HepG2 (cell line): ENCODE measurements at regions not wholly inside any gene's neighbourhood (a gene's known extent, or its start where the extent isn't known, plus 50 kb on each side); places are given as distances from the start of the nearest gene placed in this dataset.

Experiments
- ATAC-seq: fragments of 200-7000 bp; cut with Tn5 transposase; 3 replicates; pipeline ENCODE4 v1.9.1; 2020; ENCODE audit warnings: mild to moderate bottlenecking, moderate library complexity
- BruUV-seq: library from RNA; stranded (reverse); fragments of 400-500 nt; replicated peaks from 2 replicates; lab custom pipeline; 2021; lab: Mats Ljungman, UMichigan
- CTCF ChIA-PET: fragments of 300-600 bp; formaldehyde crosslinking; extraction: SDS; loops from one replicate; lab custom pipeline; 2021; ENCODE audit warnings: low total read pairs, inconsistent platforms, low intra/inter-chr PET ratio; lab: Yijun Ruan, JAX
- POLR2A ChIA-PET: fragments of 350-600 bp; sonication (Branson Sonifier 250); formaldehyde crosslinking; loops from one replicate; lab custom pipeline; 2020; ENCODE audit warnings: antibody characterized with exemption, inconsistent platforms; lab: Yijun Ruan, JAX
- DNase-seq: peaks from one replicate; pipeline ENCODE4 v3.0.0-alpha.2; 2015; ENCODE audit warnings: low spot score
- FAIRE-seq: peaks from 3 replicates; lab custom pipeline; 2011; peaks lifted over from hg19 to GRCh38; lab: Jason Lieb, UNC
- H2AFZ ChIP-seq: one replicate; pipeline ENCODE4 v1.6.1; 2011; ENCODE audit warnings: low read length, inconsistent platforms
- H3K27ac ChIP-seq: fragments of 300-600 bp; 3 replicates; pipeline ENCODE4 v1.8.0; 2011; ENCODE audit warnings: mixed run types, mild to moderate bottlenecking, mixed read lengths, low read length, inconsistent platforms; ENCODE audit not compliant: insufficient read depth; ENCODE audit errors: extremely low read length
- H3K27me3 ChIP-seq, 2 experiments: fragments of 200-600 bp in 1 of 2; 2 replicates in 1 of 2; 3 replicates in 1 of 2; pipeline versions ENCODE4 v1.6.0 to v1.8.0; 2011; ENCODE audit warnings: low read length in 2 of 2, mild to moderate bottlenecking in 2 of 2, moderate library complexity in 2 of 2, inconsistent platforms in 1 of 2; ENCODE audit not compliant: insufficient read depth in 2 of 2, control insufficient read depth in 1 of 2
- H3K36me3 ChIP-seq, 2 experiments: fragments of 200-600 bp in 1 of 2; replicated peaks in 1 of 2; 2 replicates in 1 of 2; 3 replicates in 1 of 2; pipeline versions ENCODE4 v1.5.1 to v1.8.0; 2011; ENCODE audit warnings: low read length in 2 of 2, inconsistent platforms in 1 of 2; ENCODE audit not compliant: insufficient read depth in 2 of 2, control insufficient read depth in 1 of 2
- H3K4me1 ChIP-seq: 2 replicates; pipeline ENCODE4 v1.5.1; 2012; ENCODE audit warnings: low read length, inconsistent platforms; ENCODE audit not compliant: insufficient read depth
- H3K4me2 ChIP-seq: 2 replicates; pipeline ENCODE4 v1.6.0; 2011; ENCODE audit warnings: low read depth, low read length, inconsistent platforms
- H3K4me3 ChIP-seq, 3 experiments: fragments of 200-600 bp in 1 of 3; sonication (generic), shearing (Covaris generic) in 1 of 3; replicated peaks in 1 of 3; 2 replicates each; pipeline ENCODE4 v1.5.1; 2011 to 2016; ENCODE audit warnings: low read length in 3 of 3, inconsistent platforms in 2 of 3, low read depth in 2 of 3, mild to moderate bottlenecking in 2 of 3, control low read depth in 1 of 3, mixed read lengths in 1 of 3; ENCODE audit not compliant: insufficient read depth in 1 of 3
- H3K79me2 ChIP-seq: one replicate; pipeline ENCODE4 v1.6.1; 2011; ENCODE audit warnings: low read length, inconsistent platforms; ENCODE audit not compliant: insufficient read depth
- H3K9ac ChIP-seq: 2 replicates; pipeline ENCODE4 v1.6.0; 2011; ENCODE audit warnings: mild to moderate bottlenecking, low read depth, low read length, inconsistent platforms; ENCODE audit not compliant: insufficient read depth
- H3K9me3 ChIP-seq: 2 replicates; pipeline ENCODE4 v1.5.1; 2012; ENCODE audit warnings: mild to moderate bottlenecking, low read length
- H4K20me1 ChIP-seq: 2 replicates; pipeline ENCODE4 v1.6.0; 2011; ENCODE audit warnings: inconsistent platforms, mild to moderate bottlenecking, low read length, moderate library complexity; ENCODE audit not compliant: insufficient read depth
- CBX2 ChIP-seq, 2 experiments: fragments of 200-600 bp in 1 of 2; sonication (generic); formaldehyde crosslinking in 1 of 2; IDR thresholded peaks; 2 replicates each; pipeline versions ENCODE4 v1.7.0 to v1.8.1; 2018 to 2022; ENCODE audit warnings: low read depth in 2 of 2, low read length in 1 of 2, mild to moderate bottlenecking in 1 of 2, missing genetic modification reagents in 1 of 2
- EP300 ChIP-seq, 3 experiments: sonication (generic) in 1 of 3; formaldehyde crosslinking in 1 of 3; IDR thresholded peaks; 2 replicates each; pipeline versions ENCODE4 v1.5.1 to v1.6.1; 2011 to 2020; ENCODE audit warnings: low read depth in 2 of 3, low read length in 2 of 3, borderline replicate concordance in 1 of 3, improper control_type of control experiment in 1 of 3, mild to moderate bottlenecking in 1 of 3, missing genetic modification reagents in 1 of 3, moderate library complexity in 1 of 3
- GATA4 ChIP-seq: sonication (generic); IDR thresholded peaks from 2 replicates; pipeline ENCODE4 v1.6.1; 2016; ENCODE audit warnings: antibody characterized with exemption, low read depth, borderline replicate concordance
- KLF9 ChIP-seq: IDR thresholded peaks from 2 replicates; pipeline ENCODE4 v1.6.1; 2016; ENCODE audit warnings: low read depth
- ZNF746 ChIP-seq: sonication (generic); formaldehyde crosslinking; IDR thresholded peaks from 2 replicates; pipeline ENCODE4 v1.8.0; 2022; ENCODE audit warnings: mild to moderate bottlenecking, missing genetic modification reagents
- WGBS: methylation state at CpG from one replicate; pipeline ENCODE4 v1.1.6; 2017; ENCODE audit warnings: low lambda C conversion rate; 5-methylcytosine and 5-hydroxymethylcytosine counted together
- in situ Hi-C: cut with HindIII; loops from 2 replicates; pipeline ENCODE4 v1.10.0; 2017; ENCODE audit warnings: low pct_unique_long_range_greater_than_20kb; ENCODE audit not compliant: extremely low pct_ligation_motif_present
- intact Hi-C: fragments of 100-400 bp; cut with micrococcal nuclease; formaldehyde crosslinking; loops from one replicate; pipeline ENCODE4 v1.10.0; 2022; ENCODE audit not compliant: unreplicated experiment
- TF ChIP-seq, protein P1 (sequence below): sonication (generic); formaldehyde crosslinking; conservative IDR thresholded peaks from 2 replicates; pipeline ENCODE4 v1.4.0; 2020; ENCODE audit warnings: missing genetic modification reagents
- TF ChIP-seq, protein P2 (sequence below): sonication (generic); formaldehyde crosslinking; IDR thresholded peaks from 2 replicates; pipeline ENCODE4 v1.4.0; 2020; ENCODE audit warnings: missing genetic modification reagents, borderline replicate concordance
- TF ChIP-seq, protein P3 (sequence below): sonication (generic); formaldehyde crosslinking; conservative IDR thresholded peaks from 2 replicates; pipeline ENCODE4 v1.5.0; 2020; ENCODE audit warnings: missing genetic modification reagents

DNA sequence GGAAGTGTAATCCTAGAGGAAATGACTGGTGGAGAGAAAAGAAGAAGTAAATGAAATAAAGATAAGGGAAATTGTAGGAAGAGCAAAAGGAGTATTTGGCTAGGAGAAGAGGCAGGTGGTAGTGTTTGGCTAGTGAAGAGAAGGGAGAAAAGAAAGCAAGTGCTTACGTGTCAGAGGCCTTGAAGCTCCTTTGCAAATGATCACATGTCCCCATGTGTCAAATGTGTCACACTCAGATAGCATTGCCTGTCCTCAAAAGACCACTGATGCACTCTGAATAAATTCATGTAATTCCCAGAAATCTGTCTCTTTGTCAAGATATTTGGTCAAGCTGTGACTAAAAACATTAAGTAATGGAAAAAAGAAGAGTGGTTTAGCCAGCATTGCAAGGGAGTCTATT lies 639.3 kb downstream of the TUSC7 start:
- H3K36me3 ChIP-seq = no peaks in the 10 kb centered on the region
- FAIRE-seq = no peak
- no peak overlapping the region for H2AFZ ChIP-seq
- H3K4me2 ChIP-seq = no peak overlapping the region
- TF ChIP-seq ZNF746 (CRISPR knock-in tag) = no peak
- TF ChIP-seq, protein P1, sequence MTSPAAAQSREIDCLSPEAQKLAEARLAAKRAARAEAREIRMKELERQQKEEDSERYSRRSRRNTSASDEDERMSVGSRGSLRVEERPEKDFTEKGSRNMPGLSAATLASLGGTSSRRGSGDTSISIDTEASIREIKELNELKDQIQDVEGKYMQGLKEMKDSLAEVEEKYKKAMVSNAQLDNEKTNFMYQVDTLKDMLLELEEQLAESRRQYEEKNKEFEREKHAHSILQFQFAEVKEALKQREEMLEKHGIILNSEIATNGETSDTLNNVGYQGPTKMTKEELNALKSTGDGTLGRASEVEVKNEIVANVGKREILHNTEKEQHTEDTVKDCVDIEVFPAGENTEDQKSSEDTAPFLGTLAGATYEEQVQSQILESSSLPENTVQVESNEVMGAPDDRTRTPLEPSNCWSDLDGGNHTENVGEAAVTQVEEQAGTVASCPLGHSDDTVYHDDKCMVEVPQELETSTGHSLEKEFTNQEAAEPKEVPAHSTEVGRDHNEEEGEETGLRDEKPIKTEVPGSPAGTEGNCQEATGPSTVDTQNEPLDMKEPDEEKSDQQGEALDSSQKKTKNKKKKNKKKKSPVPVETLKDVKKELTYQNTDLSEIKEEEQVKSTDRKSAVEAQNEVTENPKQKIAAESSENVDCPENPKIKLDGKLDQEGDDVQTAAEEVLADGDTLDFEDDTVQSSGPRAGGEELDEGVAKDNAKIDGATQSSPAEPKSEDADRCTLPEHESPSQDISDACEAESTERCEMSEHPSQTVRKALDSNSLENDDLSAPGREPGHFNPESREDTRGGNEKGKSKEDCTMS (CRISPR knock-in tag) = no peak
- TF ChIP-seq EP300 (IDR thresholded peaks at IDR 0.05; ENCODE audit: low read depth in 2 of 2, low read length in 2 of 2) = no peak
- no peak for TF ChIP-seq EP300 (CRISPR knock-in tag; IDR thresholded peaks at IDR 0.05; ENCODE audit: borderline replicate concordance)
- TF ChIP-seq GATA4 = no peak
- TF ChIP-seq CBX2 (IDR thresholded peaks at IDR 0.05; ENCODE audit: low read depth, low read length) = no peak
- TF ChIP-seq CBX2 (CRISPR knock-in tag; IDR thresholded peaks at IDR 0.05; ENCODE audit: low read depth) = no peak
- TF ChIP-seq KLF9 (CRISPR knock-in tag) = no peak
- TF ChIP-seq, protein P2, sequence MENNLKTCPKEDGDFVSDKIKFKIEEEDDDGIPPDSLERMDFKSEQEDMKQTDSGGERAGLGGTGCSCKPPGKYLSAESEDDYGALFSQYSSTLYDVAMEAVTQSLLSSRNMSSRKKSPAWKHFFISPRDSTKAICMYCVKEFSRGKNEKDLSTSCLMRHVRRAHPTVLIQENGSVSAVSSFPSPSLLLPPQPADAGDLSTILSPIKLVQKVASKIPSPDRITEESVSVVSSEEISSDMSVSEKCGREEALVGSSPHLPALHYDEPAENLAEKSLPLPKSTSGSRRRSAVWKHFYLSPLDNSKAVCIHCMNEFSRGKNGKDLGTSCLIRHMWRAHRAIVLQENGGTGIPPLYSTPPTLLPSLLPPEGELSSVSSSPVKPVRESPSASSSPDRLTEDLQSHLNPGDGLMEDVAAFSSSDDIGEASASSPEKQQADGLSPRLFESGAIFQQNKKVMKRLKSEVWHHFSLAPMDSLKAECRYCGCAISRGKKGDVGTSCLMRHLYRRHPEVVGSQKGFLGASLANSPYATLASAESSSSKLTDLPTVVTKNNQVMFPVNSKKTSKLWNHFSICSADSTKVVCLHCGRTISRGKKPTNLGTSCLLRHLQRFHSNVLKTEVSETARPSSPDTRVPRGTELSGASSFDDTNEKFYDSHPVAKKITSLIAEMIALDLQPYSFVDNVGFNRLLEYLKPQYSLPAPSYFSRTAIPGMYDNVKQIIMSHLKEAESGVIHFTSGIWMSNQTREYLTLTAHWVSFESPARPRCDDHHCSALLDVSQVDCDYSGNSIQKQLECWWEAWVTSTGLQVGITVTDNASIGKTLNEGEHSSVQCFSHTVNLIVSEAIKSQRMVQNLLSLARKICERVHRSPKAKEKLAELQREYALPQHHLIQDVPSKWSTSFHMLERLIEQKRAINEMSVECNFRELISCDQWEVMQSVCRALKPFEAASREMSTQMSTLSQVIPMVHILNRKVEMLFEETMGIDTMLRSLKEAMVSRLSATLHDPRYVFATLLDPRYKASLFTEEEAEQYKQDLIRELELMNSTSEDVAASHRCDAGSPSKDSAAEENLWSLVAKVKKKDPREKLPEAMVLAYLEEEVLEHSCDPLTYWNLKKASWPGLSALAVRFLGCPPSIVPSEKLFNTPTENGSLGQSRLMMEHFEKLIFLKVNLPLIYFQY = no peak
- TF ChIP-seq, protein P3, sequence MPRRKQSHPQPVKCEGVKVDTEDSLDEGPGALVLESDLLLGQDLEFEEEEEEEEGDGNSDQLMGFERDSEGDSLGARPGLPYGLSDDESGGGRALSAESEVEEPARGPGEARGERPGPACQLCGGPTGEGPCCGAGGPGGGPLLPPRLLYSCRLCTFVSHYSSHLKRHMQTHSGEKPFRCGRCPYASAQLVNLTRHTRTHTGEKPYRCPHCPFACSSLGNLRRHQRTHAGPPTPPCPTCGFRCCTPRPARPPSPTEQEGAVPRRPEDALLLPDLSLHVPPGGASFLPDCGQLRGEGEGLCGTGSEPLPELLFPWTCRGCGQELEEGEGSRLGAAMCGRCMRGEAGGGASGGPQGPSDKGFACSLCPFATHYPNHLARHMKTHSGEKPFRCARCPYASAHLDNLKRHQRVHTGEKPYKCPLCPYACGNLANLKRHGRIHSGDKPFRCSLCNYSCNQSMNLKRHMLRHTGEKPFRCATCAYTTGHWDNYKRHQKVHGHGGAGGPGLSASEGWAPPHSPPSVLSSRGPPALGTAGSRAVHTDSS (CRISPR knock-in tag) = no peak
- ChIA-PET CTCF (no interaction called here), POLR2A (no interaction called here)
- no peaks in the 10 kb centered on the region for H3K4me1 ChIP-seq
- intact Hi-C loops (no loop called here), in situ Hi-C loops (no loop called here)
- H3K9me3 ChIP-seq = no peaks in the 10 kb centered on the region
- BruUV-seq = no TSS peak
- DNase-seq = no peak
- no peaks in the 10 kb centered on the region for H3K27me3 ChIP-seq
- H4K20me1 ChIP-seq = no peaks in the 10 kb centered on the region
- H3K9ac ChIP-seq = no peak overlapping the region
- H3K79me2 ChIP-seq = no peaks in the 10 kb centered on the region
- H3K27ac ChIP-seq = no peak overlapping the region
- ATAC-seq = no peak
- WGBS = 18% methylated on average over 1 of the region's 1 CpG
- H3K4me3 ChIP-seq = no peak overlapping the region
